ENCODE measurements at regions not wholly inside any gene's neighbourhood (a gene's known extent, or its start where the extent isn't known, plus 50 kb on each side); places are given as distances from the start of the nearest gene placed in this dataset.

DNA sequence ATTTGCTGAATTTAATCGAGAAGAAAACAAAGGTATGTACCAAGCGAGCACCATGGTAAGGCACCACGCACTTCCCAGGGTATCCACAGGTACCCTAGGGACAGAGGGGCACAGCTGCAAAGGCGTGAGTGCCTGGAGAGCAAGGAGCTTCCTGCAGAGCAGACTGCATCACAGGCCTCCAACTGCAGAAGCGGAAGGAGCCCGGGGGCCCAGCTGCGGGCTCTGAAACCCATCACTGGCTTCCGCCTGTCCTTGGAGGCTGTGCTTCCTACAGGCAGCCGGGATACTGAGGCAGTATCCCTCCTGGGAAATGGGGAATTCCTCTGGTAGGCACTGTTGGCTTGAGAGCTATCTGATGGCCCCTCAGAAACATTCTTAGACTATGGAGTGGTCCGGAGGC is 217.4 kb upstream of the GMDS start:
- DNase-seq (ENCODE audit: low read depth), result no peak

DNA sequence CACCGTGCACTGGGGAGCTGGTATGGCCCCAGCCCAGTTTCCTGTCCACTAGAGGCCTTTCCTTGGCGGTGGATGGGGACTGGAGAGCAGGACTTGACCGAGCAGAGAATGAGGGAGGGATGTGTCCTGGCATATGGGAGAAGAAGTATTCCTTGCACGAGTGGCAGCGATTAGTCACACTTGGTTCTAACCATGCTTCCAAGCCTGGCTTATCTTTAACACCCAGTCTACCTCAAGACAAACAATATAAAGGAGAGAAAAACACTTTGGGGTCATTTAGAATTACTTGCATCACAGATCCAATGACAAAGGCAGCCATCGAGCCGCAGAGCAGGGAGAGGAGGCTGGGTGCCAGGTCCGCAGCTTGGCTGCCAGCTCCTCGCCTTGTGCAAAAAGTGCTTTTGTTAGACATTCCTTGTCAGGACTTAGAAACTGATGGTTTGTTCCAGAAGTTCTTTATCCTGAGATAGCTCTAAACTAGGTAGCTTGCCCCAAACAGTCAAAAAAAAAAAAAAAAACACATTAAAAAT is 214.9 kb upstream of the GMDS start:
- no peak for DNase-seq (ENCODE audit: low read depth)

DNA sequence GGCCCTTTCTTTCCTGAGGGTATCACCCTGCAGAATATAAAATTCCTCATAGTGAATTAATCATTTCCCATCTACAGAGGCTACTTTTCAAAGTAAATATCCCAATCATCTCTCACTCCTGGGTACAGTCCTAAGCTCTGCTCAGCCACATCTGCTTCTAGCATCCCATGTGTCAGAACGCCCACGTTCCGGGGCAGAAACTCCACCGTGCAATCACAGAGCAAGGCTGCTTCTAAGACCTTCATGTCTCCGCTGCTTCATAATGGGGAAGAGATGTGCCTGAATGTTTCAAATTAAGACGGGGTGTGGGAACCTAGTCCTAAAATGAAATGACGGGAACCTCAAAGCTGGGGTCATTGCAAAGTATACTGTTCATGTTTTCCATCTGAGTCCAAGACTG is 208.8 kb upstream of the GMDS start:
- no peak for DNase-seq (ENCODE audit: low read depth)

DNA sequence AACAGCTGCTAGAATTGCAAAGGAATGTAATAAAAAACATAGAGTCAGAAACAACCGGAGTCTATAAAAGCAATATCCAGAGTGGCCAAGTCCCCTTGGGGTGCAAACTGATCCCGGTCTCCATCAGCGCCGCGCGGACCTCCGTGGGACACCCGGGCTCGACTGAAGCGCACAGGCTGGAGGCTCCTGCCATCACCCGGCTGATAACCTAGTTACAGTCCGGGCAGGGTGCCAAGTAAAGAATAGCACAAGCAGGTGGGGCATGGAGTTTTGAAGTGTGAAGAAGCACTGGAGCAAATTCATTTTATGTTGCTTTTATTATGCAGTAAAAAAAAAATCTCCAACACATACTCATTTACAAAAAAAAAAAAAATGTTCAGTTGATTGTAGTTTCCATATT is 205.1 kb upstream of the GMDS start:
- DNase-seq (ENCODE audit: low read depth), result no peak

DNA sequence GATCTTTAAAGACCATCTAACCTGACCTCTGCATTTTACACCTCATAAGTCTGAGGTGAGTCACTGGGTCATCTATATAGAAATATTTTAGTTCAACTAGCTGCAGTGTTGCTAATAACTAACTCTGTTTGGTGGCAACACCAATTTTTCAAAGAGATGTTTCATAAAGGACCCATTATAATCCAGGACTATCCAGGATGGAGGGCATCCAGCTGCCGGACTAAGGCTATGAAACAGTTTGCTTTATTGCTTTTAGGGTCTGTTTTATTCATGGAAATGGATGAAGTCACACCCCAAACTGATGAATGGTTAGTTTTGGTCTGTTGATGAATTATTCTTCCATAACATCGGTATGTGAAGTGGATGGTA is 204.2 kb upstream of the GMDS start:
- no peak for DNase-seq (ENCODE audit: low read depth)

DNA sequence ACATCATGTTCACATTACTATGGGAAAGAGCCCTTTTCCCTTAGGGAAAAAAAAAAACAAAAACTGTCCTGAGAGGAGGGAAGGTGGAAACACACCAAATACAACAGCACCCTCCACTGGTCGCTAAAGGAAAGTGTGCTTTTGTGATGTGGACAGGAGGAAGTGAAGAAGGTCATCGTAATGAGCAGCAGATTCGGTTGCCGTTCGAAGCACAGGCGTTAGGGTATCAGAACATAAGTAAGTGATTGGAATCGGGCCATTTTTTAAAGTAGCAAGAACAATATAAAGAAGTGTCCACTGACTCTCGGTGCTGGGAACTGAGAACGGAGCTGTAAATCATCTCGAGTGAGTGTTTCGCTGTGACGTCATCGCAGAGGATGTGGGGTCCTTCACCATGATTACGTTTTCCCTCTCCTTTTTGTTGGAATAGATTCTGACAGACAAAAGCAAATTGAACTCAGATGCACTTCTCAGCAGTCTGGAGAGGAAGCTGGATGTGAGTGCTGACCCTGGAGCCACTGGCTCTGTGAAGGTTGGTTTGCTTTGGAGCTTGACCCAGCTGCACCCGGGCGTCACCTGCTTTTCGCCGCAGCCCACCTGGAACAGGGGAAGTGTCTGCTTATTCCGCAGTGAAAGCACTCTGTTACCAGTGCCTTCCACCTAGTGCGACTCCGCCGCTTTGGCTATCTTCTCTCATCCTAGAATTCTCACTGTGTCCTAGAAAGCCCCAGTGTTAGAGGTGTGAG is 203.6 kb upstream of the GMDS start:
- no peak for DNase-seq (ENCODE audit: low read depth)

DNA sequence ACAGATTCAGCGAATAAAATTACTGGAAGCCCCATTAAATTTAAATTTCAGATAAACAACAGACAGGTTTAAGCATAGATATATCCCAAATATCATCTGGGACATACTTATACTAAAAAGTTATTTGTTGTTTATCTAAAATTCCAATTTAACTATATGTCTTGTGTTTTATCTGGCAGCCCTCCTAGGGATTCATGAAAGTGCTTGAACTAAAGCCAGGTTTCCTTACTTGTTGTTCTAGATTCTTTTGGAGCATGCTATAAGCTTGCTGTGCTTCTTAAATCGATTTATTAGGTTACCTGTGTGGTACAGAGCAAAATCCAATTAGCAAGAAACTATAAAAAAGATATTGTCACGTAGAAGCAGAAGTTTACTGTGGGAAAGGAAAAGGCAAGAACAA is 202.5 kb upstream of the GMDS start:
- DNase-seq (ENCODE audit: low read depth), result no peak

DNA sequence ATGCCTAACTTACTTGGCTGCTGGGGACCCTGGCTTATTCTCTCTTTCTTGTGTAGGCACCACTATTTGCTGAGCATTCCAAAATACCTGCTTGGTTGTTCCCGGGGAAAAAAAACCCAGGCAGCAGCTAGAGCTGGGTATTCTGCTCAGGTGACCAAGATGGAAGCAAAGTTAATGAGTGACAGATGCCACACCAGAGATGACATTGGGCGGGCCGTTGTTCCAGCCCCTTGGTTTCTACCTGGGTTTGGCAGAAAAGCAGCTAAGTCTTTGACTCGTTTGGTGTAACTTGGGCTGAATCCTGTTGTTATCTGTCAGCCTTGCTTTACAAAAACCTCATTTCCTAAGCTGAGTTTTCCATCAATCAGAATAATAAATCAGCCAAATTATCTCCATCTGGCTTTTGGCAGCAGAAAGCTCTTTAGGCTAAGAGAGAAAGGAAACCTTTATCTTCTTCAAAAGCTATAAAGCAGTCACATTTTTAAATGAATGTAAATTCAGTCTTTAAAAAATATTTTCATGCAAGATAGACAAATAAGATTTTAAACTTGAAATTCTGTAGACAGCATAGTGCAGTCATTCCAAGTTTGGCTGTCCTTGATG is 202.0 kb upstream of the GMDS start:
- no peak for DNase-seq (ENCODE audit: low read depth)

DNA sequence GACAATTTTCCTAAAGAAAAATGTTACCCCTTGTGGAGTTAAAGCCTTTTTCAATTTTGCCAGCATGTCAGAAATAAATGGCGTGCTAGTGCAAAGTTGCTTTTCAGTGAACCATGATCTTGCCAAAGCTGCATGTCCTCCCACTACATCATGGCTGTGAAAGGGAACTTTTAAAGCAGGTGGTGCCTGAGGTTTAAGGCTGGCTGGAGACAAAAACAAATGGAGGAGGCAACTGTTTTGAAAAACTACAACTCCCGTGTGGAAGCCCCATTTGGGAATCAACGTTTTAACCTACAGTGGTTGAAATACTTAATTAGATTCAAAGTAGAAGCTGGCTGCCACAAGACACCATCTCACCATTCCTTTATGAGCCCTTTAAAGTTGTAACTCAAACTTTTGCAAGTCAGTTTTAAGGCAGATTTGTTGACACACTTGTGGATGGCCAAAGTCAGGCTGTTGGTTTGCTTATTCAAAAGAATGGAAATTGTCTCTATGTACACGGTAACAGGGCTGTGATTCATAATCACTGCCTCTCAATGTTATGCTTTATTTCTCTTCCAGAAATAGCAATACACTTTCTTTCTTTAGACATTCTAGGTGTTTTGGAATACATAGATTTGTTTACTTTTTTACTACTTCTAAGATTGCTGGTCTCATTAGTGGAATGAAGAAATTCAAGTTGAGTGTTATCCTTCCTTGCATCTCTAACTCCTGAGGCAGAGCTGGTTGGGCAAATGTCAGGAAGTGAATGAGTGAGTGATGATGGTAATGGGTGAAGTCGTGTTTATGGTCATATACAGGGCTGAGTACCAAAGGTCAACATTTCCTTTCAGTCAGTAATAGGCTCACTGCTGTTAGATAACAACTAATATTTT is 196.4 kb upstream of the GMDS start:
- DNase-seq (ENCODE audit: low read depth), result no peak

DNA sequence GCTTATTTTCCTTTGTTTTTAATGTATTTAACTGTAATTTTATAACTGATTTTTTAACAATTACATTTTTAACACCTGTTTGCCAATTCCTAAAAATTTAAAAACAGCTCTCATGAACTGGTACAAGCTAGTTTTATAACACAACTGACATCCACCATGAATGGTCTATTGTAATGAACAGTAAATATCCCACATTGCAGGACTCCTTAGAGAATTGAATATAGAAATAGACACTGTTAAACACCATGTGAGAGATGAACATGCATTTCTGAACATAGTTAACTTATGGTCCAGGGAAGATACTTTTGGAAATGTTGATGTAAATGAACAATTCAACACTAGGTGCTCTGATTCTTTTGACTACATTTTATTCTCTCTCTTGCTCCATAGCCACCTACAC is 195.1 kb upstream of the GMDS start:
- no peak for DNase-seq (ENCODE audit: low read depth)

DNA sequence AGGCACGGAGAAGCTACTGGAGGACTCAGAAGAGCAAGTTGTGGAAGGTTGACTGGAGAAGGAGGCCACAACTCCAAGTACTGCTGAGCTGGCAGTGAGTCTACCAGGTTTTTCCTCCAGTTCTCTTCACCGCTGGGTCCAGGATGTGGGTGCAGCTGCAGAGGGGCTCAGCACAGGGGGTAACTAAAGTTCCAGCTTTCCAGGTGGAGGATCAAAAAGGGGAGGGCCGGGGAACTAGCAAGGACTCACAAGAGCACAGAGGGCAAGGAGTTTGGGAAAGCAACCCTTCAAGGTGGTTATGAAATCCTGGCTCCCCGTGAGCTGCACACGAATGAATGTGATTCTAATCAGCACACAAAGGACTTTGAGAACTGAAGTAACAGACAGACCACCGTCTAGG is 194.2 kb upstream of the GMDS start:
- DNase-seq (ENCODE audit: low read depth), result no peak

DNA sequence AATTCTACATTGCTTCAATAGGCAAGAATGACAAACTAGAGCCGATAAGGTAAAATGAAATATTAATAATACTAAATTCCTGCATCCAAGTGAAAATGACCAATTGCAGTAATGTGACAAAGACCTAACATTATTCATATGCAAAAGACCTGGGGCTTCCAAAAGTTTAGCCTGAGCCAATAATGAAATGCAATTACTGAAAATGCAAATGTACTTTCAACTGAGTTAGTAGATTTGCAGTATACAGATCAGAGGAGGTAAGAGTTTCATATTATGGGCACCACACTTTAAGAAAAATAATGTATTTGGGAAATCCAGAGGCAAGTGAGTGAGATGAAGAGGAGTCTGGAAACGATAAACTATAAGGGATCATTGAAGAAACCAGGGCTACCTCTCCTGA is 193.7 kb upstream of the GMDS start:
- DNase-seq (ENCODE audit: low read depth), result no peak

DNA sequence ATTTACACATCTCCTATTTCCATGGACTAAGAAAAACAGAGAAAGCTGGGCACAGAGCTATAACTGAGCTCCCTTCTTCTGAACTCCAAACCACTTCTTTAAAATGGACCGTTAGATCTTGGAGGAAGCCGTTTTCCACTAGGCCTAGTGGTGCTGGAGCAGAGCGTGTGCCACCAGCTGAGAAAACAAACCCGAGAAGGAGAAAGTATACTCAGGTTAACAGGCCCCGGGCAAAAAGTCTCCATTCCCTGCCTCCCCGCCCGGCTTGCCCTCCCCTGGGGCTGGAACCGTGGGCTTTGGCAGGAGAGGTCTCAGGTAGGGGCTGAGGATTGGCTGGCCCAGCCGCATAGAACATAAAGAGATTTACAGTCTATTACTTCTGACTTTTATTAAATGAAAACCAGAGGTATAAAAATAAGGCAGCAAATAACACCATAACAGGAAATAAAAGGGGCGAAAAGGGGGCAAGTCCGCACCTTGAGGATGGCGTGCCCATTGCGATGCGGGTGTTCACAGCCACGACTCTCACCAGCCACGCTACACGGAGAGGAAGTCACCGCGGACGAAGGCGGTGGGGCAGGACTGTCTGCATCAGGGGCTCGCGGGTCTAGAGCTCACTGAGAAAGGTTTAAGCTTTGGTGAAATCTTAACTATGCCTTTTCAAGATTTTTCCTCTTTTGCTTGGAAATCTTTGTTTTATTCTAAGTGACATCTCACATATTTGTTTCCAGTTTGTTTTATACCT is 191.2 kb upstream of the GMDS start:
- DNase-seq (ENCODE audit: low read depth), result no peak

DNA sequence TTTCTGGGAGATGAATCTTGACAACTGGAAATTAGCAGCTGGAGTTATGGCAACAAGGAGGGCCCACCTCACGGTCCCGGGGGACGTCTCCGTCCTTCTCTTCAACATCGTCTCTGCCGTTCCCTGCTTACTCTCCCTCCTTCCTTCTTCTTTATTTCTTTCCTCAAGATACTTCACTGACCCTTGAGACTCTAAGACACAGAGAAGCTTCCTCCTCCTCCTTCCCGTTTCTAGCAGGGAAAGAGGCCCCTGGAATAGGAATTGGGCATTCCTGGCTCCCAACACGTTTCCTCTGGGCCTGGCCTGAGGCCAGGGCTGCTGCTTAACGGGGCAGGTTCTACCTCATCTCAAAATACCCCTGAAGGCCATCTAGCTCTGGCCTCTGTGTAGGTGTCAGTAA is 189.9 kb upstream of the GMDS start:
- no peak for DNase-seq (ENCODE audit: low read depth)

DNA sequence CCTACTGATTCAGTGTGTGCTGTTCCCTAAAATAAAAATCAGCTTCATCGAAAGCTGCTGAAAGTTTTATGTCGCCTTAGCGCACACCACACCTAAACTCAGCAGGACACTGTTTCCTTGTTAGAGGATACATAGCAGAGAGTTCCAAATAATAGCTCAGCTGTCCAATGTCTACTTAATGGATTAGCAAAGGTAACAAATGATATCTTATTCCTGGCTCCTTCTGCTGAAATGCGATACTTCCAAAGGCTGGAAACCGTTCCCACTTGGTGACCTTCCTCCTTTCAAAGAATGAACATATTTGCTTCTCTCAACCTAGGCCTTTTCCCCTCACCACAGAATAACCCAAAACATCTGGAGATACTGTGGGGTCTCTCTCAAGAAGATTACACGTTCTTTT is 189.5 kb upstream of the GMDS start:
- DNase-seq (ENCODE audit: low read depth), result no peak

DNA sequence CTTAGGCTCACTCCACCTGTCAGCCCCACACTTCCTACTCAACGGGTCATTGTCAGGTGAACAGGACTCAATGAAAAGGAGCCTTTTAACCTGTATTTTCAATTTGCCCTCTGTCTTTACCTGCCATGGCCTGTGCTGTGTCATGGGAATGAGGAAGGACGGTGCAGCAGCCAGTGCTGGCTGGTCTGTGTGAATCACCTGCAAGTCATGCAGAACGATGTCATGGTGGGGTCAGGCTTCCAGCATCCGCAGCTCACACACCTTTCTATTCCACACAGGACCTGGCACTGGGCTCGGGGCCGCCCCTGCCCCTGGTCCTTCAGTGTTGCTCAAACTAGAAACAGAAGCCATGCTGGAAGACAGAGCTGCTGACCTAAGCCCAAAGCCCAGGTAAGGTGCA is 188.7 kb upstream of the GMDS start:
- no peak for DNase-seq (ENCODE audit: low read depth)

DNA sequence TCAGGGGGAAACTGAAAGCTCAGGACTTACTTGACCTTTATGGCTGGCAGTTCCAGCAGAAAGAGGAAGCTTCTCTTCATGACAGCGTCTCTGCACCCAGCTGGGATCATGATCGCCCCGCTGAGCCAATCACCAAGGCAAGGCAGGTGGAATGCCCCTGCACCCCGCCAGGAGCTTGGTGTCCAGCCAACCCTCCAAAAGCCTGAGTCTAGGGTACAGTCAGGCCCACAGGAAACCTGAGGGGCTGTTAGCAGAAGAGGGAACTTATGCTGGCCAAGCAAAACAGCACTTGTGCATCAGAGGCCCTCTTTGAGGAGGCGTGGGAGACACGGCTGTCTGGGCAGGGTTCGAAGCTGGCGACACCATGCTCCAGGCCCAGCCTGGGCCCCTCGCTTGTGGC is 188.3 kb upstream of the GMDS start:
- no peak for DNase-seq (ENCODE audit: low read depth)

DNA sequence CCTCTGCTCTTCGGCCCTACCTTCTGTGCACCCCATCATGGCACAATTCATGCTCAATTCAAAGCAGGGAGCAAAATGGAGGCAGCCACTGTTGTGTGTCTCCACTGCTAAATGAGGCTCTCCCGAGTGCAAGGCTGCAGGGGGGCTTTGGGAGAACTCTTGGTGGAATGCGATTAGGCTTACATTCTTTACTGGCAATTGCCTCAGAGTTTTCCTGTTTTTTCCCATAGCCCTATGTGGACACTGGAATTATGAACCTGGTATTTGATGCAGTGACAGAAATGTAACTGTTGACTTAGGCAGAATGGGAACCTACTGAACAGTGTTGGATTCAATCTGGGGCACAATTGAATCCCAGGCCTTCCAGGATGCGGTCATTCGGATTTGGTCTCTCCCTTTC is 187.9 kb upstream of the GMDS start:
- DNase-seq (ENCODE audit: low read depth), result no peak

DNA sequence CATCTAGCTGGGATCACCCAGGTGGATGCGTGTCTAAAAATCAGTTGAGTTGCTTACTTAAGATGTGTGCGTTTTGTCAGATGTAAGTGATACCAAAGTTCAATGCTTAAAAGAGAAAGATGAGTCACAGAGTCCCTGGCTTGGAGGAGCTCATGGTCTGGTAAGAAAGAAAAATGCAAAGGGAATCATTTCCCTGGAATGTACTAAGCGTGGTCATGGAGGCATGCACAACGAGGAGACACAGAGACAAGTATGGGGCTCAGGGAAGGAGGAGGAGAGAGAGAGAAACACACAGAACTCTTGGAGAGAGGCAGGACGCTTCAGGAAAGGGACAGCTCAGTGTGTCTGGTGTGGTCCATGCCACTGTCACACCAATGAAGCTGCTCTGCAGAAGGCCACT is 186.9 kb upstream of the GMDS start:
- no peak for DNase-seq (ENCODE audit: low read depth)

DNA sequence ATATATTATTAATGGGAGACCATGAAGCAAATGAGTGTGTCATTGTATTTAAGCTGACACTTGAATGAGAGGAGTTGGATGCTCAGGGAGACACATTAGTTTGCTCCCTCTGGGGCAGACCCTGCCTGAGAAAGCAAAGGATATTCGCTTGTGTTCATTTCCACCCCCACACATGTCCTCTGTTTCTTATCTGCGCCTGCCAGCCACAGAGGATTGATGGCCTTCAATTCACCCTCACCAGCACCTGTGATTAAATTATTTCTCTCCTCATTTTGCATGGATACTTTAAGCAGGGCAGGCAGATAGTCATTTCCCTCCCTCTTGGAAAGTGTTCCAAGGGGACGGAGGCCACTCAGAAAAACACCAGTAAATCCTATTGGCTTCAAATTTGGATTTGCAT is 185.2 kb upstream of the GMDS start:
- no peak for DNase-seq (ENCODE audit: low read depth)

DNA sequence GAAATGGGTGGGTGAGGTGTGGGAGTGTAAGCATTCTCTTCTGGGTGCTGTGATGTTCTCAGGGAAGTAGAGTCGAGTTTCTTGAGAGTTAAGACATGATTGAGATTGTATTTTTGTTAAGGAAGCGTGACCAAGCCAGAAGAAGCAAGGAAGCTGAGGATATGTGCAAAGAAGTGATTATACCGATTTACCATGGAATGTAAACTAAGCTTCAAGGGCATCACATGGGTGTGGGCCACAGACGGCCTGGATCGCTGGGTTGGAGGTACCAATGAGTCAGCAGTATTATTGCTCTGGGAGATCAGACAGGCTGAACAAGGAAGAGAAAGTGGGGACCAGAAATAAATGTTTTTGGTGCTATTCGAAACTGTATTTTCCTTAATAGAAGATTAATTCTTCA is 184.1 kb upstream of the GMDS start:
- DNase-seq (ENCODE audit: low read depth), result no peak

DNA sequence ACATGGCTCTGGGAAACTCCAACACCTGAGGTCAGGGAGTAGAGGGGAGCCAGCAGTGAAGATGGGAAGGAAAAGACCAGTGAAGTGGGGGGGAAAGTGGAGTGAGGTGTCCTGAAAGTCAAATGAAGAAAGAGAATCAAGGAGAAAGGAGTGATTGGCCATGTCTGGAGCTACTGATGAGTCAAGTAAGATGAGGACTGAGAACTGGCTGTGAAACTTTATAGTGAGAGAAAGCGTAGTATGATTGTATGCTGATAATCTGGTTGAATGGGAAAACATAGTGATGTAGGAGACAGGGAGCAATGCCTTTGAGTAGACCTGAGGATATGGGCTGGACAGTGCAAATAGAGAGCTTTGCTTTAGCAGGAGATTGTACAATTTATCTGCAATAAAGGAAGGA is 183.6 kb upstream of the GMDS start:
- no peak for DNase-seq (ENCODE audit: low read depth)
